ENCODE measurements at regions not wholly inside any gene's neighbourhood (a gene's known extent, or its start where the extent isn't known, plus 50 kb on each side); places are given as distances from the start of the nearest gene placed in this dataset.

GRCh38 chr7:94223375-94224084 lies 171.2 kb upstream of the COL1A2 start (continued):
- TF ChIP-seq ZNF462 (CRISPR knock-in tag; IDR thresholded peaks at IDR 0.05) (peak; percentile 79), ZNF331 (CRISPR knock-in tag; IDR thresholded peaks at IDR 0.05; ENCODE audit: low read depth) (no peak), ZNF114 (CRISPR knock-in tag; IDR thresholded peaks at IDR 0.05) (no peak), POLR2AphosphoS5 (IDR thresholded peaks at IDR 0.05; ENCODE audit: low read depth) (no peak), NANOG (IDR thresholded peaks at IDR 0.05; ENCODE audit: borderline replicate concordance) (peak; percentile 47; the same call in 1 of the 2 replicates)

GRCh38 chr7:94228223-94228622 lies 166.5 kb upstream of the COL1A2 start:
- Histone ChIP-seq H3F3A (replicated peaks; ENCODE audit: low read depth) (no peaks in the 10 kb centered on the region), H3K9me2 (ENCODE audit: insufficient read depth) (no peaks in the 10 kb centered on the region), H3K27me3 (ENCODE audit: insufficient read depth) (no peaks in the 10 kb centered on the region), H3K4me1 (ENCODE audit: insufficient read depth) (peaks cover 20% of the 10 kb centered on the region), H3K27ac (ENCODE audit: low read depth) (no peak overlapping the region), H3K4me3 (no peak overlapping the region), H4K20me1 (replicated peaks; ENCODE audit: insufficient read depth) (no peaks in the 10 kb centered on the region), H3K4me2 (peak overlapping the region; percentile 40), H3K79me2 (replicated peaks; ENCODE audit: insufficient read depth) (no peaks in the 10 kb centered on the region), H2AFZ (no peak overlapping the region), H3K36me3 (ENCODE audit: insufficient read depth) (no peaks in the 10 kb centered on the region)
- Mint-ChIP-seq H3K4me3 (peak overlapping the region; percentile 47; the same call in 2 of the 3 replicates), H3K27me3 (ENCODE audit: insufficient read depth, low read depth, poor library complexity) (peaks cover 5% of the 10 kb centered on the region), H3K27ac (peak overlapping the region; percentile 11; the same call in 1 of the 2 replicates), H3K36me3 (ENCODE audit: low read depth) (no peaks in the 10 kb centered on the region), H3K4me1 (peaks cover 25% of the 10 kb centered on the region), H3K9me3 (no peaks in the 10 kb centered on the region)
- DNase-seq (ENCODE audit: low spot score) (peak; percentile 72), ATAC-seq (peak; percentile 25; the same call in 1 of the 3 replicates)
- no peak for TF ChIP-seq EZH2phosphoT487 (IDR thresholded peaks at IDR 0.05; ENCODE audit: unreplicated experiment)
- TF ChIP-seq JUNB (IDR thresholded peaks at IDR 0.05; ENCODE audit: unreplicated experiment) = no peak
- no peak for TF ChIP-seq EZH2 (IDR thresholded peaks at IDR 0.05; ENCODE audit: low read depth, unreplicated experiment)
- no peak for TF ChIP-seq ZNF114 (CRISPR knock-in tag; IDR thresholded peaks at IDR 0.05)
- TF ChIP-seq CREB1 (CRISPR knock-in tag; IDR thresholded peaks at IDR 0.05; ENCODE audit: low read depth) = no peak
- TF ChIP-seq REST (IDR thresholded peaks at IDR 0.05; ENCODE audit: unreplicated experiment) = no peak
- TF ChIP-seq ETS1 (IDR thresholded peaks at IDR 0.05) = no peak
- no peak for TF ChIP-seq ZNF331 (CRISPR knock-in tag; IDR thresholded peaks at IDR 0.05; ENCODE audit: low read depth)
- no peak for TF ChIP-seq POLR2AphosphoS5 (IDR thresholded peaks at IDR 0.05; ENCODE audit: low read depth)
- no peak for TF ChIP-seq NANOG (IDR thresholded peaks at IDR 0.05; ENCODE audit: borderline replicate concordance)
